K562 (cell line): ENCODE measurements at regions not wholly inside any gene's neighbourhood (a gene's known extent, or its start where the extent isn't known, plus 50 kb on each side); places are given as distances from the start of the nearest gene placed in this dataset.

Experiments
- ATAC-seq: fragments of 200-7000 bp; cut with Tn5 transposase; 3 replicates; pipeline ENCODE4 v1.9.1; 2020; ENCODE audit warnings: moderate library complexity
- BruUV-seq: library from RNA; stranded (reverse); fragments of 400-500 nt; replicated peaks from 2 replicates; lab custom pipeline; 2021; lab: Mats Ljungman, UMichigan
- CTCF ChIA-PET: fragments of 300-600 bp; formaldehyde crosslinking; extraction: SDS; loops from one replicate; lab custom pipeline; 2021; ENCODE audit warnings: low intra/inter-chr PET ratio; lab: Yijun Ruan, JAX
- POLR2A ChIA-PET: fragments of 300-600, 350-650 bp; sonication (Branson Sonifier 250); formaldehyde crosslinking; extraction: SDS; loops from one replicate; lab custom pipeline; 2021; ENCODE audit warnings: antibody characterized with exemption, inconsistent platforms; lab: Yijun Ruan, JAX
- DNase-seq, 4 experiments: peaks; one replicate each; pipeline versions ENCODE4 v3.0.0 to v3.0.0-alpha.2; 2011 to 2018; ENCODE audit warnings: low spot score in 3 of 4, mixed read lengths in 3 of 4; ENCODE audit errors: extremely low read depth in 1 of 4
- FAIRE-seq: peaks from 2 replicates; lab custom pipeline; 2011; peaks lifted over from hg19 to GRCh38; lab: Jason Lieb, UNC
- H2AFZ ChIP-seq: 2 replicates; pipeline ENCODE4 v1.6.0; 2011; ENCODE audit warnings: low read depth, low read length, control low read depth, inconsistent platforms
- H3K27ac ChIP-seq: fragments of 200-600 bp; 3 replicates; pipeline ENCODE4 v1.8.0; 2011; ENCODE audit warnings: low read depth, mild to moderate bottlenecking, control low read depth, inconsistent platforms, low read length, moderate library complexity, mixed read lengths; ENCODE audit errors: extremely low read depth
- H3K27me3 ChIP-seq, 2 experiments: fragments of 300-600 bp in 1 of 2; 2 replicates in 1 of 2; 3 replicates in 1 of 2; pipeline versions ENCODE4 v1.6.0 to v1.8.0; 2011; ENCODE audit warnings: inconsistent platforms in 2 of 2, low read length in 2 of 2, mild to moderate bottlenecking in 1 of 2, mixed read lengths in 1 of 2, moderate library complexity in 1 of 2; ENCODE audit not compliant: control insufficient read depth in 2 of 2, insufficient read depth in 2 of 2
- H3K36me3 ChIP-seq: fragments of 300-600 bp; 3 replicates; pipeline ENCODE4 v1.8.0; 2011; ENCODE audit warnings: mild to moderate bottlenecking, low read length, inconsistent platforms; ENCODE audit not compliant: control insufficient read depth, insufficient read depth
- H3K4me1 ChIP-seq, 2 experiments: fragments of 200-600 bp in 1 of 2; replicated peaks in 1 of 2; 2 replicates in 1 of 2; 3 replicates in 1 of 2; pipeline versions ENCODE4 v1.5.1 to v1.8.0; 2011; ENCODE audit warnings: inconsistent platforms in 2 of 2, low read length in 2 of 2, mild to moderate bottlenecking in 1 of 2, mixed read lengths in 1 of 2, moderate library complexity in 1 of 2; ENCODE audit not compliant: control insufficient read depth in 2 of 2, insufficient read depth in 2 of 2
- H3K4me2 ChIP-seq: 2 replicates; pipeline ENCODE4 v1.6.1; 2011; ENCODE audit warnings: low read length, control low read depth, inconsistent platforms, mixed read lengths; ENCODE audit not compliant: insufficient read depth
- H3K4me3 ChIP-seq: fragments of 200-600 bp; sonication (generic), shearing (Covaris generic); 2 replicates; pipeline ENCODE4 v1.5.1; 2016; ENCODE audit warnings: control low read depth, inconsistent platforms
- H3K79me2 ChIP-seq: fragments of 200-600 bp; 3 replicates; pipeline ENCODE4 v1.8.0; 2011; ENCODE audit warnings: low read length, inconsistent platforms; ENCODE audit not compliant: control insufficient read depth, insufficient read depth
- H3K9ac ChIP-seq, 2 experiments: 2 replicates each; pipeline versions ENCODE4 v1.6.0 to v1.6.1; 2011; ENCODE audit warnings: low read depth in 2 of 2, low read length in 2 of 2, control low read depth in 1 of 2, inconsistent platforms in 1 of 2, mild to moderate bottlenecking in 1 of 2, mixed read lengths in 1 of 2; ENCODE audit not compliant: insufficient read depth in 1 of 2
- H3K9me1 ChIP-seq: one replicate; pipeline ENCODE4 v1.6.0; 2011; ENCODE audit warnings: inconsistent platforms, mild to moderate bottlenecking, low read length, moderate library complexity; ENCODE audit not compliant: control insufficient read depth, insufficient read depth
- H3K9me3 ChIP-seq: replicated peaks from 2 replicates; pipeline ENCODE4 v1.5.1; 2011; ENCODE audit warnings: low read depth, low read length, inconsistent platforms; ENCODE audit not compliant: control insufficient read depth, insufficient read depth
- H4K20me1 ChIP-seq: replicated peaks from 2 replicates; pipeline ENCODE4 v1.6.1; 2011; ENCODE audit warnings: low read length, inconsistent platforms, mixed read lengths; ENCODE audit not compliant: control insufficient read depth, insufficient read depth
- RBM39 ChIP-seq: fragments of 200-400 bp; formaldehyde crosslinking; optimal IDR thresholded peaks from 2 replicates; pipeline ENCODE3; 2018; ENCODE audit warnings: low read depth, low read length
- RFX7 ChIP-seq: fragments of 250-450 bp; sonication (Bioruptor Pico); IDR thresholded peaks from 2 replicates; pipeline ENCODE4 v1.5.1; 2021; ENCODE audit warnings: mild to moderate bottlenecking
- ZBTB9 ChIP-seq: fragments of 450-650 bp; formaldehyde crosslinking; IDR thresholded peaks from 2 replicates; pipeline ENCODE4 v1.4.0; 2020; ENCODE audit warnings: mild to moderate bottlenecking, moderate library complexity
- ZNF175 ChIP-seq: fragments of 200-800 bp; sonication (Bioruptor generic); IDR thresholded peaks from 2 replicates; pipeline ENCODE4 v1.6.1; 2016; ENCODE audit warnings: low read depth, mild to moderate bottlenecking, missing genetic modification characterization, missing compliant biosample characterization
- ZNF584 ChIP-seq: fragments of 200-800 bp; sonication (Bioruptor generic); IDR thresholded peaks from 2 replicates; pipeline ENCODE4 v1.6.1; 2016; ENCODE audit warnings: low read depth, mild to moderate bottlenecking, missing genetic modification characterization, missing compliant biosample characterization
- ZNF766 ChIP-seq: fragments of 200-800 bp; sonication (Bioruptor generic); conservative IDR thresholded peaks from 2 replicates; pipeline ENCODE4 v1.6.1; 2016; ENCODE audit warnings: missing genetic modification characterization, missing compliant biosample characterization
- WGBS: fragments of 100-300 bp; shearing (Covaris generic); methylation state at CpG from one replicate; pipeline ENCODE4 v1.1.6; 2016; ENCODE audit warnings: low coverage, mixed read lengths; ENCODE audit not compliant: insufficient coverage; ENCODE audit errors: missing lambda C conversion rate; 5-methylcytosine and 5-hydroxymethylcytosine counted together
- in situ Hi-C: fragments of 300-500 bp; cut with MboI; formaldehyde crosslinking; loops from 4 replicates; pipeline ENCODE4 v1.15.0; 2018; ENCODE audit warnings: inconsistent platforms, mixed read lengths
- intact Hi-C: fragments of 100-400 bp; cut with micrococcal nuclease; formaldehyde crosslinking; loops from 2 replicates; pipeline ENCODE4 v1.14.2; 2022

- TF ChIP-seq ZNF766 (CRISPR knock-in tag) (no peak), ZNF175 (CRISPR knock-in tag) (no peak), RBM39 (no peak), RFX7 (CRISPR knock-in tag) (no peak), ZNF584 (CRISPR knock-in tag) (no peak), ZBTB9 (CRISPR knock-in tag) (no peak)
- H3K9me3 ChIP-seq = no peaks in the 10 kb centered on the region
- intact Hi-C loops (loop anchor here (10.0 kb wide), 1 partner anchor 99 kb away; no protein-coding TSS in a partner anchor), in situ Hi-C loops (no loop called here)
- POLR2A ChIA-PET = interaction anchor here (1.0 to 1.2 kb wide), 2 partner anchors 8 to 17 kb away, joined by 3 to 5 read pairs; no protein-coding TSS in a partner anchor
- H3K79me2 ChIP-seq = no peaks in the 10 kb centered on the region
- CTCF ChIA-PET = no interaction called here
- no peak overlapping the region for H3K4me2 ChIP-seq
- no peaks in the 10 kb centered on the region for H3K9me1 ChIP-seq
- peaks cover 2 to 8% of the 10 kb centered on the region in 2 experiments; a peak in 4 of 5 replicates for H3K27me3 ChIP-seq
- H3K4me3 ChIP-seq = no peak overlapping the region
- WGBS = 0% methylated on average over 1 of the region's 1 CpG
- H4K20me1 ChIP-seq = no peaks in the 10 kb centered on the region
- no peak for FAIRE-seq
- no peak overlapping the region for H3K9ac ChIP-seq
- BruUV-seq = no TSS peak
- ATAC-seq = no peak
- no peaks in the 10 kb centered on the region for H3K36me3 ChIP-seq
- no peak for DNase-seq
- no peak overlapping the region for H3K27ac ChIP-seq
- no peaks in the 10 kb centered on the region for H3K4me1 ChIP-seq
- no peak overlapping the region for H2AFZ ChIP-seq
Measured at GRCh38 chr2:217655651-217656050, 347.1 kb downstream of the TNS1 start.
